Transverse colon (tissue), 4 donors: ENCODE measurements at regions not wholly inside any gene's neighbourhood (a gene's known extent, or its start where the extent isn't known, plus 50 kb on each side); places are given as distances from the start of the nearest gene placed in this dataset.

Experiments used
- DNase-seq: peaks from one replicate; pipeline ENCODE4 v3.0.0-alpha.2; 2019
- H3K27ac ChIP-seq, 4 donors: fragments of 200-600 bp; sonication (generic); 2 replicates each; pipeline ENCODE4 v1.5.1; 2016 to 2018; ENCODE audit warnings: inconsistent platforms in 4 of 4
- H3K27me3 ChIP-seq: fragments of 200-600 bp; sonication (generic); 2 replicates; pipeline ENCODE4 v1.5.1; 2017; ENCODE audit warnings: inconsistent platforms
- H3K36me3 ChIP-seq, 4 donors: fragments of 200-600 bp; sonication (generic); 2 replicates each; pipeline ENCODE4 v1.5.1; 2017 to 2019; ENCODE audit warnings: inconsistent platforms in 4 of 4
- H3K4me1 ChIP-seq, 4 donors: fragments of 200-600 bp; sonication (generic); 2 replicates each; pipeline ENCODE4 v1.5.1; 2017 to 2020; ENCODE audit warnings: inconsistent platforms in 4 of 4
- H3K4me3 ChIP-seq, 4 donors: fragments of 200-600 bp; sonication (generic); 1 replicate in 1 of 4; 2 replicates in 3 of 4; pipeline versions ENCODE4 v1.5.1 to v1.6.1; 2017 to 2019; ENCODE audit warnings: inconsistent platforms in 4 of 4
- H3K9me3 ChIP-seq, 2 donors: fragments of 200-600 bp; sonication (generic); 2 replicates each; pipeline ENCODE4 v1.5.1; 2017 to 2019; ENCODE audit warnings: inconsistent platforms in 2 of 2
- CTCF ChIP-seq, 5 experiments: fragments of 200-600 bp in 3 of 5; fragments of 450-650 bp in 2 of 5; sonication (generic) in 3 of 5; IDR thresholded peaks; 1 replicate in 2 of 5; 2 replicates in 3 of 5; pipeline ENCODE4 v1.5.1; 2016 to 2017; ENCODE audit warnings: antibody characterized with exemption in 5 of 5, inconsistent platforms in 3 of 5, mild to moderate bottlenecking in 2 of 5, moderate library complexity in 1 of 5
- EP300 ChIP-seq: sonication (generic); formaldehyde crosslinking; IDR thresholded peaks from one replicate; pipeline ENCODE4 v1.6.1; 2017; ENCODE audit warnings: antibody characterized with exemption, low read depth
- POLR2A ChIP-seq: fragments of 450-650 bp; IDR thresholded peaks from one replicate; pipeline ENCODE4 v1.6.1; 2016; ENCODE audit warnings: antibody characterized with exemption, mild to moderate bottlenecking, moderate library complexity
- POLR2AphosphoS5 ChIP-seq, 3 donors: sonication (generic); formaldehyde crosslinking; IDR thresholded peaks; one replicate each; pipeline ENCODE4 v1.6.1; 2016; ENCODE audit warnings: antibody characterized with exemption in 3 of 3
- WGBS, 2 donors: methylation state at CpG; one replicate each; pipeline ENCODE4 v1.1.5; 2018; ENCODE audit warnings: low coverage in 1 of 2; 5-methylcytosine and 5-hydroxymethylcytosine counted together
- in situ Hi-C, 4 donors: fragments of 200-750 bp; cut with MboI; loops; one replicate each; pipeline versions ENCODE4 v1.15.0 to v1.15.1; 2017; ENCODE audit warnings: low sequenced_read_pairs in 3 of 4, low pct_ligation_motif_present in 1 of 4, low pct_unique_long_range_greater_than_20kb in 1 of 4
- intact Hi-C: fragments of 100-400 bp; cut with DNase I; formaldehyde crosslinking; loops from one replicate; pipeline ENCODE4 v1.15.1; 2023; ENCODE audit warnings: low total_unique reads

DNA sequence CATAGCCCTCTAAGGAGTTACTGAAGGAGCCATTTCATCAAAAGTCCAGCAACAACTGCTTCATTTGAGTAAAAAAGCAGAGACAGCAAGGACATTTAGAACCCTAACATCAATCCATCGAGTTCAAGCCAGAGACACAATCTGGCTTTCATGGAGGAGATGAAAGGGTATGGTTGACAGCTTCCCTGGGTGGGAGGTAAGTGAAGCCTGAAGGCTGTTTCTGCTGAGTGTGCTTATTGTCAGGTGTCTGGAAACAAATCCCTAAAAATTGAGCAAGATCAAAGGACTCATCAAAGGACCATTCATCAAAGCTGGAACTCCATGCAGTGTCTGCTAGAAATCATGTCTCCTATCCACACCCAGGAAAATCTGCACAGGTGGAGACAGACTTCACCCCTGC is 104.4 kb upstream of the CCDC196 start:
- H3K4me1 ChIP-seq = no peaks in the 10 kb centered on the region
- DNase-seq = no peak
- no peak overlapping the region for H3K4me3 ChIP-seq
- H3K36me3 ChIP-seq = no peaks in the 10 kb centered on the region
- no peaks in the 10 kb centered on the region for H3K27me3 ChIP-seq
- H3K27ac ChIP-seq = no peak overlapping the region
- 56 to 83% methylated on average over 1 of the region's 1 CpG for WGBS, 2 donors
- intact Hi-C loops (no loop called here), in situ Hi-C loops (no loop called here)
- TF ChIP-seq POLR2AphosphoS5 (IDR thresholded peaks at IDR 0.05) (no peak), CTCF (IDR thresholded peaks at IDR 0.05) (no peak), POLR2A (no peak), EP300 (no peak)
- no peaks in the 10 kb centered on the region for H3K9me3 ChIP-seq

DNA sequence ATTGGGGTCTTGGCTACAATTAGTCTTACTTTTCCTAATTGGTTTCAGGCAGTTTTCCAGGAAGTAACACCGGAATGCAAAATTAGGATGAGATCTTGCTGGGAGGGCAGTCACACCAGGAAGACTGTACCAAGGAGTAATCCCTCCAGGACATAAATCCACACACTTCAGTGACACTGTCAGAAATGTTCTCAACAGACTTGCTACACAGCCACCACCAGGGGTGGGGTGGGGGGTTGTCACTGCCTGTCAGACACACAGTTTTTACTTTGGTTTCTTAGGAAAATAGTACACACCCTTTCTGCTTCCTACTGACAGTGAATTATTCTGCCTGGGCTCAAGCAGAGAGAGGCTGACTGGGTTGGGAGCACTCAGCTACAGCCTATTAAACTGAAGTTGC is 102.9 kb upstream of the CCDC196 start:
- intact Hi-C loops = no loop called here
- no peaks in the 10 kb centered on the region for H3K4me1 ChIP-seq
- H3K9me3 ChIP-seq = no peaks in the 10 kb centered on the region
- H3K4me3 ChIP-seq = no peak overlapping the region
- no peak overlapping the region for H3K27ac ChIP-seq
- in situ Hi-C loops = no loop called here
- no peaks in the 10 kb centered on the region for H3K36me3 ChIP-seq
- H3K27me3 ChIP-seq = no peaks in the 10 kb centered on the region
- 70% methylated on average over 1 of the region's 1 CpG; no CpG with 5 or more reads in 1 of the 2 donors for WGBS, 2 donors
- no peak for DNase-seq
- TF ChIP-seq EP300 (no peak), POLR2A (no peak), POLR2AphosphoS5 (IDR thresholded peaks at IDR 0.05) (no peak), CTCF (IDR thresholded peaks at IDR 0.05) (no peak)

DNA sequence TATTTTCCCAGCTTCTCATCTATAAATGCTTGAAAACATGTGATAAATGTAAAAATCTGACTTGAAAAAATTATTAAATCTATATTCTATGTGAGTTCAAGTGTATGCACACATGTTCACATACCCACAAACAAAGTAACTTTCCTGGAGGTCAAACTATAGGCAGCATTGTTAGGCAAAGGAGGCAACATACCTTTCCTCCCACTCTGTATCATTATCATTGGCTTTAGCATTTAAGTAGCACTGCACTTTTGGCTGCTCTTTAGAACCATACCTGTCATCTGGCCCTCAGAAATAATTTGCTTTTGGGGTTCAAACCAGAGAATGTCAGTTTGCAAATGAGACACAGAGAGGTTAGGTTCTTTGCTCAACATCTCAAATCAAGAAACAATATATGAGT is 102.4 kb upstream of the CCDC196 start:
- Histone ChIP-seq H3K4me1 (no peaks in the 10 kb centered on the region), H3K27me3 (no peaks in the 10 kb centered on the region), H3K36me3 (no peaks in the 10 kb centered on the region), H3K9me3 (no peaks in the 10 kb centered on the region), H3K4me3 (no peak overlapping the region), H3K27ac (no peak overlapping the region)
- intact Hi-C loops = no loop called here
- no peak for DNase-seq
- TF ChIP-seq POLR2A (no peak), EP300 (no peak), CTCF (IDR thresholded peaks at IDR 0.05) (no peak), POLR2AphosphoS5 (IDR thresholded peaks at IDR 0.05) (no peak)
- in situ Hi-C loops = no loop called here

DNA sequence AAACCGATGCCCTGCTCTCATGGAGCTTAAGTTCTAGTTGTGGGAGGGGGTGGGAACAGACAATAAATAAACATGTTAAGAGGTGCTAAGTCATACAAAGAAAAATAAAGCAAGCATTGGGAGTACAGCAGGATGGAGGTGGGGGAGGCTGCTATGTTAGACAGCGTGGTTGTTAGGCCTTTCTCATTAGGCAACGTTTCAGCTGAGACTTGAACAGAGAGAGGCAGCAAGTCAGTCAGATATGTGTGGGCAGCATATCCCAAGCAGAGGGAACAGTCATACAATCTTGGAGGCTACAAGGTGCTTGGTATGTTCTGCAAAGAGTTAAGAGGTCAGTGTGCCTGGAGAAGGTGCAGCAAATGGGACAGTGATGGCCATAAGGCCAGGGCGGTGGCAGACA is 97.7 kb upstream of the CCDC196 start:
- in situ Hi-C loops (no loop called here), intact Hi-C loops (no loop called here)
- H3K4me3 ChIP-seq = no peak overlapping the region
- no peak for DNase-seq
- no peaks in the 10 kb centered on the region for H3K4me1 ChIP-seq
- 83 to 94% methylated on average over 4 of the region's 4 CpGs for WGBS, 2 donors
- no peak overlapping the region for H3K27ac ChIP-seq
- no peak for TF ChIP-seq POLR2A
- no peak for TF ChIP-seq EP300
- TF ChIP-seq CTCF (IDR thresholded peaks at IDR 0.05) = no peak
- TF ChIP-seq POLR2AphosphoS5 (IDR thresholded peaks at IDR 0.05) = no peak
- H3K9me3 ChIP-seq = no peaks in the 10 kb centered on the region
- H3K36me3 ChIP-seq = no peaks in the 10 kb centered on the region
- H3K27me3 ChIP-seq = no peaks in the 10 kb centered on the region
